NCI-H2107 treated with DMSO at 0.1 percent for 48 hours (cell line): ENCODE measurements at regions not wholly inside any gene's neighbourhood (a gene's known extent, or its start where the extent isn't known, plus 50 kb on each side); places are given as distances from the start of the nearest gene placed in this dataset.
"Not testable (repeated sequence)": the region's sequence is repeated elsewhere in the genome, so short reads cannot be mapped to it uniquely, and the experiment has no call there.

Experiments
- DNase-seq: peaks from one replicate; lab custom pipeline; 2025; ENCODE audit not compliant: unreplicated experiment; lab: John Stamatoyannopoulos, UW

DNA sequence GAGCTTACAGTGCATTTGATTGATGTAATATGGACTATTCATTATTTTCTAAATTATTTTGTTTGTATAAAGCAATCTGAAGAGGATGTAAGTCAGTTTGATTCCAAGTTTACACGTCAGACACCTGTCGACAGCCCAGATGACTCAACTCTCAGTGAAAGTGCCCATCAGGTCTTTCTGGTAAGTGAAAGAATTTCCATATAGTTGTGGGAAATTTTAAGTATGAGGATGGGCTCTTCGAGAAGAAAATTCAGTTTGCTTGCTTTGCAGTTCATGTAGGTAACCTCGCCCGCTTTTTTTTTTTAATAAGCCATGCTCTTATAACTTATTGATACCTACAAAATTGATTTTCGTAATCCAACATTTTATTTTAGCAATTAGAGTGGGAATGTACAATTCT is 151.6 kb downstream of the CDRT15L2 start:
- DNase-seq: not testable (repeated sequence)

DNA sequence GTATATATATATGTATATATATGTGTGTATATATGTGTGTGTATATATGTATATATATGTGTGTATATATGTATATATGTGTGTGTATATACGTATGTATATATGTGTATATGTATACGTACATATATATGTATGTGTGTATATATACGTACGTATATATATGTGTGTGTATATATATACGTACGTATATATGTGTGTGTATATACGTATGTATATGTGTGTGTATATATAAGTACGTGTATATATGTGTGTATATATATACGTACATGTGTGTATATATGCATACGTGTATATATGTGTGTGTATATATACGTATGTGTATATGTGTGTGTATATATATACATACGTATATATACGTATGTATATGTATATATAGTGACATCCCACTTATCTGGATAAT is 154.4 kb downstream of the CDRT15L2 start:
- DNase-seq: no peak

DNA sequence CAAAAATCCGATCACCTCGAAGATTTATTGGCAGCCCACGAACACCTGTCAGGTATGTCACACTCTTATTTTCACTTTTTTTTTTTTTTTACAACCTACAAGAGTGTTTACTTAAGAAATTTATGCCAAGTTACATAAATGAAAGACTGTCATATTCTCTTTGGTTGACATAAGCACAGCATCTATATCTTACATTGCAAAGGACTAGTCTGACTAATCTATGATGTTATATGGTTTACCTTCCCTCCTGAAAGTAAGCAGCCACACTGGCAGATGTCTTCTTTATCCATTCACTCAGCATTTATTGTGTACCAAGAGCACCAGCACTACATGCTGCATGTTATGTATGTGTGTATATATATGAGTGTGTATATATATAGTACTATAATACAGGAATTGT is 156.3 kb downstream of the CDRT15L2 start:
- DNase-seq: no peak

DNA sequence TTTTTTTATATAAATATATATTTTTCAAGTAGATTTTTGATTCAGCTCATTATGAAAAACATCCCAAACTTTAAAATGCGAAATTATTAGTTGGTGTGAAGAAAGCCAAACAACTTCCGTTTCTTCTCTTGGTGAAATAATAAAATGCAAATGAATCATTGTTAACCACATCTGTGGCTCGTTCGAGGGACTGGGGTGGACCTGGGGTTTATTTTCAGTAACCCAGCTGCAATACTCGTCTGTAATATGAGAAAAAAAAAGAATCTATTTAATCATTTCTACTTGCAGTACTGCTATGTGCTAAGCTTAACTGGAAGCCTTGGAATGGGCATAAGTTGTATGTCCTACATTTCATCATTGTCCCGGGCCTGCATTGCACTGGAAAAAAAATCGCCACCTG is 158.1 kb downstream of the CDRT15L2 start:
- not testable (repeated sequence) for DNase-seq

DNA sequence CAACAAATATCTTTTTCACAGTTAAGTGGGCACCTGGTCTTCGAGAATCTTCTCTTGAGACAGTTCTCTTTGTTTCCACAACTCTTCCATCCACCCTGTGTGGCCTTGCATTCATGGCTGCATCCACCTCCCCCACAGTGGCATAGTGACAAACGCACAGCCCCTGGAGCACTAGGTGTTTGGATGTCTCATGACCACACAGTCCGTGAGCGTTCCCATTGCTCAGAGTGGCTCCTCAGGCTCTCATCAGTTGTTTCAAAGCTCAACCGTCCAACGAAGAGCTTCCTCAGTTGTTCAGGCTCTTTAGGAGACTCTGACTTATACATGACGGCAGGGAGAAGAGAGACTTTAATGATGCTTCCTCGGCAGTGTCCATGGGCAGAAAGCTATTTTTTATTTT is 191.6 kb downstream of the CDRT15L2 start:
- DNase-seq: no peak

DNA sequence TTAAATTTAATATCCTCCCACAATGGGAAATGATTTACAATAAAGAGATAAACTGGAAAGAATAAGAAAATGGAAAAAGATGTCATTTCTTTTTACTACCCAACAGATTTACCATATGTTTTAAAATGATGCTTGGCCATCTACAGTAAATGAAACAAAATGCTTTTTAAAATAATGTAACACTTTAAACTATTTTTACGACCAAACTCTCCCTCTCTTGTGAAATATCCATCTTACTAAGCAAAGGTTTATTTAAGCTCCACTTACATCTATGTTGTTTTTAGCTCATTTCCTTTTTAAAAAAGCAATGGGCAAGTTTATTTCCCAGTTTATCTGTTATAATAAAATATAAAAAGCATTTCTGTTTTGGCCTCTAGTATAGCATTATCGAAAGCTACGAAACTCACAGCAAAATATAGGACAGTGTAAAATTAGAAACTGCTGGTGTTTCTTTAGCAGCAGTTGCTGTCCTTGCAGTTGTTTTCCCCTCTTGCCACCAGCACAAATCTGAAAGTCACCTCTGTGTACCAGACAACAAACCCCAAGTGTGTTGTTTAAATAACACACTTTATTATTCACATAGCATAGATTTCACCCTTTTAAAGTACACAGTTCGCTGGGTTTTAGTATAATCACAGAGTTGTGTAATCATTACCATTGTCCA is 195.1 kb downstream of the CDRT15L2 start:
- DNase-seq: no peak

DNA sequence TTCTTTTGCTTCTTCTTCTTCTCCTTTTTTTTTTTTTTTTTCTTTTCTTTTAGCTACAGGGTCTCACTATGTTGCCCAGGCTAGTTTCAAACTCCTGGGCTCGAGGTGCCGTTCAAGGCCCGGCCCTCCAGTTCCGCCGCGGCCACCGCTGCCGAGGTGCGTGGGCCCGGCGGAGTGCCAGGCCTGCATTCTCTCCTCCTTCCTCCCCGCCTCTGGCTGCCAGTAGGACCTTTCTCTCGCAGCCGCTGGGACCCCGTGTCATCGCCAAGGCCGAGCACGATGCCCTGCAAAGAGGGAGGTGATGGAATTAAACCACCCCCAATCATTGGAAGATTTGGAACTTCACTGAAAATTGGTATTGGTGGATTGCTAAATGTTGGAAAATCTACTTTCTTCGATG is 195.8 kb downstream of the CDRT15L2 start:
- no peak for DNase-seq

DNA sequence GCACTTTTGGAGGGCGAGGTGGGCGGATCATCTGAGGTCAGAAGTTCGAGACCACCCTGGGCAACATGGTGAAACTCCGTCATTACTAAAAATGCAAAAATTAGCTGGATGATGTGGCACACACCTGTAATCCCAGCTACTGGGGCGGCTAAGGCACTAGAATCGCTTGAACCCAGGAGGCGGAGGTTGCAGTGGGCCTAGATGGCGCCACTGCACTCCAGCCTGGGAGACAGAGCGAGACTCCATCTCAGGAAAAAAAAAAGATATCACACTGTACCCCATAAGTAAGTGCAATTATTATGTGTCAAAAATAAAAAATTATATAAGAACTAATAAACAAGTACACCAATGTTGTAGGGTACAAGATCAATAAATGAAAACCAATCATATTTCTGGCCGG is 200.0 kb downstream of the CDRT15L2 start:
- no peak for DNase-seq

DNA sequence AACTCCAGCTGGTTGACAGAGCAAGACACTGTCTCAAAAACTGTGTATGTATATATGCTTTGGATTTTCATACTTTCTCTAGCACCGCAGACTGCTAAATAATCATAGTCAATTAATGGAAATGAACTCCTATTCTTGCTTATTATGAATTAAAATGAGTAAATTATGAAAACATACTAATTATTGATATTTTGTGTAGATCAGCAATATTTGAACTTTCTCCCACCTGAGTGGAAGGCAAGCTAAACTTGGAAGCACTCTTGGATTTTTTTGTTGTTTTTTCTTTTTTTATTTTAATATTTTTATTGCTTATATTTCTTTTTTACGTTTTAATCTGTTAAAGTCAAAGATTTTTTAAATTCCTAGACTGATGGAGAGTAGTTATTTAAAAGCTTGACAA is 201.7 kb downstream of the CDRT15L2 start:
- no peak for DNase-seq

DNA sequence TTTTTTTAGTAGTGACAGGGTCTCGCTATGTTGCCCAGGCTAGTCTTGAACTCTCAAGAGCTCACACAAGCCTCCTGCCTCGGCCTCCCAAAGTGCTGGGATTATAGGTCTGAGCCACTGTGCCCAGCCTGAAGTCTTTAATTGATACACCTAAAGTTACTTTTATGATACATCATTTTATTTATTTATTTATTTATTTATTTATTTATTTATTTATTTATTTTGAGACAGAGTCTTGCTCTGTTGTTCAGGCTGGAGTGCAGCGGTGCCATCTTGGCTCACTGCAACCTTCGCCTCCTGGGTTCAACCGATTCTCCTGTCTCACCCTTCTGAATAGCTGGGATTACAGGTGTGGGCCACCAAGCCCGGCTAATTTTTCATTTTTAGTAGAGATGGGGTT is 202.3 kb downstream of the CDRT15L2 start:
- not testable (repeated sequence) for DNase-seq

DNA sequence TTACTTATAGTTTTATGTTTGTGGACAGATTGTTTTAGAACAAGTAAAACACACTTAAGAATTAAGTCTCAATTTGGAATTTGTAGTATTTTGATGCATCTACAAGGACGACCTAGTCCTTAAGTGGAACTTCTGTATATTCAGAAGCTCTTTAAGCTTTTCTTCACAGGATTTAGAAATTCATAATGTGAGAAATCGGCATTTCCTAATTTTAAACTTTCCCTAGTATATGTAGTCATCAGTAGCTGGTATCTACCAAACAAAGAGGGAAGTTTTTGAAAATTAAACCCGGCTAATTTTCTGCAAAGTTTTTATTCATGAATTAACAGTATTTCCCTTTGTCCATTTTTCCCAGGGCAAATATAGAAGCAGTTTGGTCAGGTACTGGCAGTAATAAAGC is 203.6 kb downstream of the CDRT15L2 start:
- no peak for DNase-seq

DNA sequence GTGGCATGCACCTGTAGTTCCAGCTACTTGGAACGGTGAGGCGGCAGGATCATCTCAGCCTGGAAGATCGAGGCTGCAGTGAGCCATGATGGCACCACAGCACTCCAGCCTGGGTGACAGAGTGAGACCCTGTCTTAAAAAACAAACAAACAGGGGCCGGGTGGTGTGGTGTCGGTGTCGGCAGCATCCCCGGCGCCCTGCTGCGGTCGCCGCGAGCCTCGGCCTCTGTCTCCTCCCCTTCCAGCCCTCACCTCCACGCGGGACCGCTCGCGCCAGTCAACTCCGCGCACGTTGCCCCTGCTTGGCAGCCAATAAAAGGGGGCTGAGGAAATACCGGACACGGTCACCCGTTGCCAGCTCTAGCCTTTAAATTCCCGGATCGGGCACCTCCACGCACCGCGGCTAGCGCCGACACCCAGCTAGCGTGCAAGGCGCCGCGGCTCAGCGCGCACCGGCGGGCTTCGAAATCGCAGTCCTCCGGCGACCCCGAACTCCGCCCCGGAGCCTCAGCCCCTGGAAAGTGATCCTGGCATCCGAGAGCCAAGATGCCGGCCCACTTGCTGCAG is 204.7 kb downstream of the CDRT15L2 start:
- no peak for DNase-seq

DNA sequence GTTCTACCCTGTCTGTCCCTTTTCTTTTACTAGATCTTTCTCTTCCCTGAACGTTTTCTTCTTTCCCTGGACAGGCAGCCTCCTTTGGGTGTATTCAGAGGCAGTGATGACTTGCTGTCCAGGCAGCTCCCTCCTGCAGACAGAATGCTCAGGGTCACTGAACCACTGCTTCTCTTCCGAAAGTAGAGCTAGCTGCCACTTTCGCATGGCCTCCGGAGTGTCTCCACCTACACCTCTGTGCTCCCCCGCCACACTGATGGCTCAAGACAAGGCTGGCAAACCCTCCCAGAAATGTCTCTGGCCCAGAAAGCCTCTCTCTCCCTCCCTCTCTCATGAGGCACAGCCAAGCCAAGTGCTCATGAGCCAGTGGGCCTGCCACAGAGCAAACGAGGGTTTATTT is 207.8 kb downstream of the CDRT15L2 start:
- no peak for DNase-seq

DNA sequence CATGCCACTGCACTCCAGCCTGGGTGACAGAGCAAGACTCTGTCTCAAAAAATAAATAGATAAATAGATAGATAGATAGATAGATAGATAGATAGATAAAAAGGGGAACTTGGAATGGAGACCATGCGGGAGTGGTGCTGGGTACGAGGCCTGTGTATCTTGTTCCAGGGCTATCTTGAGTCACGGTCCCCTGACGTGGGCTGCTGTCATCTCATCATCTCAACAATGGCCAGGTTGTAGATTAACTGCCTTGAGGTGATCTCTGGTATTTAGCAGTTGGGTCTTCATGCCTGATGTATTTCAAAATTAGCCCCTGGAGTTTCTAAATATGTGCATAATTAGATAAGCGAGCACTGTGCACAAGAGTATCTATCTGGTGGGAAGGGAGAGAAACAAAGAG is 212.1 kb downstream of the CDRT15L2 start:
- no peak for DNase-seq

DNA sequence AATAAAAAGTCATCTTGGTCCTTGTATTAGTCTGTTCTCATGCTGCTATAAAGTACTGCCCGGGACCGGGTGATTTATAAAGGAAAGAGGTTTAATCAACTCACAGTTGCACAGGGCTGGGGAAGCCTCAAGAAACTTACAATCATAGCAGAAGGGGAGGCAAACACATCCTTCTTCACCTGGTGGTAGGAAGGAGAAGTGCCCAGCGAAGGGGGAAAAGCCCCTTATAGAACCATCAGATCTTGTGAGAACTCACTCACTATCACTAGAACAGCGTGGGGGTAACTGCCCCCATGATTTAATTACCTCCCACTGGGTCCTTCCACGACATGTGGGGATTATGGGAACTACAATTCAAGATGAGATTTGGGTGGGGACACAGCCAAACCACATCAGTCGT is 215.0 kb downstream of the CDRT15L2 start:
- DNase-seq: not testable (repeated sequence)

DNA sequence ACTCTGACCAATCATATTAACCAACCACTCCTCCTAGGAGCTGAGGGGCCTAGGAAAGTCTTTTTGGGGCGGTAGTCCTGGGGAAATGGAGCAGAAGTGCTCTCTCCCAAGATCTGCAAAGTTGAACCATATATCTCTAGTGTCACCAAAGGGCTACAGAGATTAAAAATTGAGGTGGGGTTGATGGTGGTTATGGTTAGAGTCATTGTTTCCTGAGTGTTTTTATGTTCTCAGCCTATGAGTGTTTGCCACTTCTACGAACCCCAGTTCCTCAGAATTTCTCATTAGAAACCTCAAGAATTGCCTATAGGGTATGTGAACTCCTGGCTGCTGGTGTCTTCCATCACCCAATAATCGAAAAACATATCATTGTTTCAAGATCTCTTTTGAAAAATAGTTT is 217.8 kb downstream of the CDRT15L2 start:
- DNase-seq: no peak

DNA sequence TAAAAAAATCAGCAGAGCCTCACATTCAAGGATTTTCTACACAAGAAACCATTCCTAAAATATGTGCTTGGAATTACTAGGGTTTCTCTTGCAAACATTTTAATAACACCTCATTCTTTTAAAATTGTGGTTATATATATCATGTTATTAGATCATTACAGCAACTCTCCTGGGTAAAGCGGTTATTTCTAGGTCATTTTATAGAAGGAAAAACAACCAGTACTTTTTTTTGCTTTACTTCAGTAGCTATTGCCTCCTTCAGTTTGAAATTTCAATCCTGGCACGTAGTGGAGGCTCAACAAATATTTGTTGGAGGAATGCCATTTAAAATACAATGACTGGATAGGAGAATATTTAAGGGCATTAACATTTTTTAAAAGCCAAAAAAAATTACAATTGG is 220.6 kb downstream of the CDRT15L2 start:
- DNase-seq: no peak

DNA sequence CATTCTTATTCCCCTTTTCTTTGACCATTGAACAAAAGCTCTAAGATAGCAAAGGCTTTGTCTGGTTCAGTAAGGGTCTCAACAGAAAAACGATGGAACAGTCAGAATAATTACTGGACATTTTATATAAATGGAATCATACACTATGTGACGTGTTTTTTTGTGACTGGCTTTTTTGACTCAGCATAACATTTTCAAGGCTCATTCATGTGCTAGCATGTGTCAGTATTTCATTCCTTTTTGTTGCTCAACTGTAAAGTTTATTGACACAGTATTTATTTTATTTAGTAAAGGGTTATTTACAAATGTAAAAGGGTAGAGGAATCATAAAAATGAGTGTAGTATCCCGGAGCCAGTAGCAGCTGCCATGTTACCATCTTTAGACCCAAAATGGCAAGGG is 226.2 kb downstream of the CDRT15L2 start:
- no peak for DNase-seq

DNA sequence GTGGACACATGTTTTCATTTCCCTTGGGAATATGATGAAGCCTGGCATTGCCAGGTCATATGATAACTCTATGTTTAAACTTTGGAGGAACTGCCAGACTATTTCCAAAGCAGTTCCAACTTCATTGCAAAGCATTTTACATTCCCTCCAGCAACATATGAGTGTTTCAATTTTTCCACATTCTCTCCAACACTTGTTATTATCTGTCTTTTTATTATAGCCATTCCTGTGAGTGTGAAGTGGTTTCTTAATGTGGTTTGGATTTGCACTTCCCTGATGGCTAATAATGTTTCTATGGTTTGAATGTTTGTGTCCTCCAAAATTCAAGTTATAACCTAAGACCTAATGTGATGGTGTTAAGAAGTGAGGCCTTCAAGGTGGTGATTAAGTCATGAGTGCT is 228.0 kb downstream of the CDRT15L2 start:
- not testable (repeated sequence) for DNase-seq

DNA sequence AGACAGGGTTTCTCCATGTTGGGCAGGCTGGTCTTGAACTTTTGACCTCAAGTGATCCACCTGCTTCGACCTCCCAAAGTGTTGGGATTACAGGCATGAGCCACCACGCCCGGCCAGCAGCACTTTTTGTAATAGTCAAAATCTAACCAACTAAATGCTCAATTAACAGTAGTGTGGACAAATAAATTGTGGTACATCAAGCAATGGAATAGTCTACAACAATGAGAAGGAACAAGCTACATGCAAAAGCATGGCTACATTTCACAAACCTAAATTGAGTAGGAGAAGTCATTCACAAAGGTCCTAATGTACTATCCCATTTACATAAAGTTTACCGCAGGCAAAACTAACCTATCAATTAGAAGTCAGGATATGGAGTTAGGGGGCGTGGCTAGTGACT is 227.4 kb downstream of the USP22 start:
- DNase-seq: not testable (repeated sequence)

DNA sequence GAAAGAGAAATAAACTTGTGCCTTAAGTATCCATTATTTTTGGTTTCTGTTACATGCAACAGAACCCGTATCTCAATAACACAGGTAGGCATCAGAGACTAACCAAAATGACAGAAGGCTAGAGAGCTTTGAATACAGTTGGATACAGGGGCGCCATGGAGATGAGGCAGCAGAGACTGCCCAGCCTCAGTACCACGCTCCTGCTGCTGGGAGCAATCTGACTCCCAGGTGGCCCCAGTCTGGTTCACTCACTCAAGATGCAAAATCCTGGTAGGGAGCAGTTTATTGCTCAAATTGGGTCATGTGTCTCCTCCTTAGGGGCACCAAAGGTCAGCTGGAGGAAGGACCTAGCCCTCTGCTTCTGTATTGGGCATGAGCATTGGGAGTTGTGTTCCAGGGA is 218.9 kb downstream of the USP22 start:
- no peak for DNase-seq

DNA sequence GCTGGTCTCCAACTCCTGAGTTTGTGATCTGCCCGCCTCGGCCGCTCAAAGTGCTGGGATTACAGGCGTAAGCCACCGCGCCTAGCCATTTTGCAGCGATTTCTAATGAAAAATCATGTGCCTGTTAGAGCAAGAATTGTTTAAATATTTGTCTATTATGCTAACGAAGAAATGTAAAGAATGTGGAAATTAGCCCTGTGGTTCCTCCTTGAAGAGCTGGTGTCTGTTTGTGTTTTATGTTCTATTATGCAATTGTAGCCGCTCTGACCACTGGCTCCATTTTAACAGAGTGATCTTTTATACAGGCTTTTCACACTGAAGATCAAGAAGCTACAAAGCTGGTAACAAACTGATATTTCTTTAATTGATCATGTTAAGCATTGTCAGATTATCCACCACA is 217.3 kb downstream of the USP22 start:
- no peak for DNase-seq

DNA sequence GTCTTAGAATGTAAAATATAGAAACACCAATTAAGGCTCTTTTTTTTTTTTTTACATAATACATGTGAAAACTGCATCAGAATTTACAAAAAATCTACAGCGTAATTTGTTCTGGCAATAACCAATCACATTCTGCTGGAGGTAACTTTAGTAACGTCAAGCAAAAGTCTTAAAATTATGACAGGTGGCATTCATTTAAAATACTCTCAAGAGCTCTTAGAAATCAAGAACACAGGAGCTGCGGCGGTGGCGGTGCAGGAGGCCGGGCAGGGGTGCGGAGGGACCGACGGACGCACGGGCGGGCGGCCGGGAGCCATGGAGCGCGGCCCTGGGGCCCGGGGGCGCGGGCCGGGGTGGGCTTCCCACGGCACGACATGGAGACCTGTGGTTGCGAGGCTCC is 202.4 kb downstream of the USP22 start:
- not testable (repeated sequence) for DNase-seq
